ENCODE measurements at regions not wholly inside any gene's neighbourhood (a gene's known extent, or its start where the extent isn't known, plus 50 kb on each side); places are given as distances from the start of the nearest gene placed in this dataset.
"Not testable (repeated sequence)": the region's sequence is repeated elsewhere in the genome, so short reads cannot be mapped to it uniquely, and the experiment has no call there.

GRCh38 chr2:16204886-16205620 lies 264.7 kb downstream of the MYCN start:
- DNase-seq (ENCODE audit: extremely low spot score, insufficient read length, low read depth), result no peak
- FAIRE-seq, result no peak

- FAIRE-seq (no peak), DNase-seq (ENCODE audit: extremely low spot score, insufficient read length, low read depth) (no peak)
These were observed 263.9 kb downstream of the MYCN start for GRCh38 chr2:16204251-16204650.

- no peak for DNase-seq (ENCODE audit: extremely low spot score, insufficient read length, low read depth)
- no peak for FAIRE-seq
These were observed 263.3 kb downstream of the MYCN start for GRCh38 chr2:16203691-16204090.

GRCh38 chr2:16203069-16203468 lies 262.7 kb downstream of the MYCN start:
- DNase-seq (ENCODE audit: extremely low spot score, insufficient read length, low read depth) (no peak), FAIRE-seq (no peak)

- DNase-seq (ENCODE audit: extremely low spot score, insufficient read length, low read depth), result no peak
- no peak for FAIRE-seq
These were observed 262.1 kb downstream of the MYCN start for GRCh38 chr2:16202266-16203020.

GRCh38 chr2:16201848-16202247 lies 261.5 kb downstream of the MYCN start:
- no peak for DNase-seq (ENCODE audit: extremely low spot score, insufficient read length, low read depth)
- no peak for FAIRE-seq

GRCh38 chr2:16200554-16201193 lies 260.3 kb downstream of the MYCN start:
- FAIRE-seq (no peak), DNase-seq (ENCODE audit: extremely low spot score, insufficient read length, low read depth) (no peak)

- DNase-seq (ENCODE audit: extremely low spot score, insufficient read length, low read depth), result no peak
- no peak for FAIRE-seq
These were observed 259.7 kb downstream of the MYCN start for GRCh38 chr2:16199882-16200553.

GRCh38 chr2:16199241-16199640 lies 258.9 kb downstream of the MYCN start:
- not testable (repeated sequence) for DNase-seq (ENCODE audit: extremely low spot score, insufficient read length, low read depth); FAIRE-seq

- no peak for FAIRE-seq
- no peak for DNase-seq (ENCODE audit: extremely low spot score, insufficient read length, low read depth)
These were observed 258.0 kb downstream of the MYCN start for GRCh38 chr2:16198166-16198912.

- no peak for FAIRE-seq
- DNase-seq (ENCODE audit: extremely low spot score, insufficient read length, low read depth), result no peak
These were observed 257.3 kb downstream of the MYCN start for GRCh38 chr2:16197504-16198147.

GRCh38 chr2:16196687-16197503 lies 256.5 kb downstream of the MYCN start:
- no peak for FAIRE-seq
- no peak for DNase-seq (ENCODE audit: extremely low spot score, insufficient read length, low read depth)

- FAIRE-seq (no peak), DNase-seq (ENCODE audit: extremely low spot score, insufficient read length, low read depth) (no peak)
These were observed 255.3 kb downstream of the MYCN start for GRCh38 chr2:16195681-16196070.

- DNase-seq (ENCODE audit: extremely low spot score, insufficient read length, low read depth) (no peak), FAIRE-seq (no peak)
These were observed 254.8 kb downstream of the MYCN start for GRCh38 chr2:16194931-16195680.

- DNase-seq (ENCODE audit: extremely low spot score, insufficient read length, low read depth) (no peak), FAIRE-seq (no peak)
These were observed 254.2 kb downstream of the MYCN start for GRCh38 chr2:16194530-16194929.

GRCh38 chr2:16194096-16194390 lies 253.7 kb downstream of the MYCN start:
- DNase-seq (ENCODE audit: extremely low spot score, insufficient read length, low read depth) (no peak), FAIRE-seq (no peak)

- no peak for DNase-seq (ENCODE audit: extremely low spot score, insufficient read length, low read depth)
- no peak for FAIRE-seq
These were observed 252.3 kb downstream of the MYCN start for GRCh38 chr2:16192416-16193216.

Measured in GM18507 (cell line).